Subcutaneous abdominal adipose tissue (tissue), 5 donors: ENCODE measurements at regions not wholly inside any gene's neighbourhood (a gene's known extent, or its start where the extent isn't known, plus 50 kb on each side); places are given as distances from the start of the nearest gene placed in this dataset.

ENCODE experiments used
- H3K27ac ChIP-seq: one replicate; pipeline ENCODE4 v1.7.0; 2013; ENCODE audit warnings: low read depth, mild to moderate bottlenecking, inconsistent platforms, low read length, moderate library complexity
- H3K27me3 ChIP-seq, 5 donors: one replicate each; pipeline ENCODE4 v1.7.0; 2013; ENCODE audit warnings: low read length in 5 of 5, inconsistent platforms in 1 of 5; ENCODE audit not compliant: control insufficient read depth in 5 of 5, insufficient read depth in 4 of 5
- H3K36me3 ChIP-seq, 5 donors: one replicate each; pipeline ENCODE4 v1.7.0; 2013; ENCODE audit warnings: low read length in 5 of 5; ENCODE audit not compliant: control insufficient read depth in 5 of 5, insufficient read depth in 5 of 5
- H3K4me1 ChIP-seq, 5 donors: one replicate each; pipeline ENCODE4 v1.7.0; 2013; ENCODE audit warnings: low read length in 5 of 5, mild to moderate bottlenecking in 3 of 5, moderate library complexity in 1 of 5; ENCODE audit not compliant: control insufficient read depth in 5 of 5, insufficient read depth in 5 of 5
- H3K4me3 ChIP-seq, 5 donors: one replicate each; pipeline ENCODE4 v1.7.0; 2013; ENCODE audit warnings: low read length in 5 of 5, low read depth in 1 of 5
- H3K9ac ChIP-seq, 5 donors: one replicate each; pipeline ENCODE4 v1.7.0; 2013; ENCODE audit warnings: low read length in 5 of 5, mild to moderate bottlenecking in 4 of 5, moderate library complexity in 3 of 5
- H3K9me3 ChIP-seq, 5 donors: one replicate each; pipeline ENCODE4 v1.7.0; 2013; ENCODE audit warnings: low read length in 5 of 5; ENCODE audit not compliant: control insufficient read depth in 5 of 5
- donor health status: healthy.
- donor health status: healthy.
- donor health status: healthy.
- donor health status: healthy.
- donor health status: healthy.

DNA sequence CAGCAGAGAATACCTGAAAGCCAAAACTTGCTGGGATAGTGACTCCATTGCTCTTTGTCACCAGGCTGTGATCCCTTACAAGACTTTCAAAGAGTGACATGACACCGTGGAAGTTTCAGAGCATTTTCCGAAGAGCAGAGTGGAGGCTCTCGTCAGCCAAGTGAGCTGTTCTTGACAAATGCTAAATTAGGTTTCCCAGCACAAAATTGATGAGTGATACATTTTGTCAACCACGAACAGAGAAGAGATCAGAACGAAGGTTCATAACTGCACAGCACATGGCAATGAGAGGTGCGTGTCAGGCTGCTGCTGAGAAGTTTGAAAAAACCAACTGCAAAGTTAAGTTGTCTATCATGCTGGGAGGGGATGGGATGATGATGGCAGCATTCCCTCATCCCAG, 184.4 kb upstream of the C1orf174 start:
- H3K9me3 ChIP-seq = peaks cover 2 to 9% (median 6%) of the 10 kb centered on the region in 5 donors
- peaks cover 0 to 2% (median 0%) of the 10 kb centered on the region in 5 donors for H3K4me1 ChIP-seq
- no peak overlapping the region for H3K4me3 ChIP-seq
- peaks cover 6 to 22% (median 18%) of the 10 kb centered on the region in 5 donors for H3K27me3 ChIP-seq
- no peak overlapping the region for H3K9ac ChIP-seq
- no peak overlapping the region for H3K27ac ChIP-seq
- no peaks in the 10 kb centered on the region for H3K36me3 ChIP-seq

DNA sequence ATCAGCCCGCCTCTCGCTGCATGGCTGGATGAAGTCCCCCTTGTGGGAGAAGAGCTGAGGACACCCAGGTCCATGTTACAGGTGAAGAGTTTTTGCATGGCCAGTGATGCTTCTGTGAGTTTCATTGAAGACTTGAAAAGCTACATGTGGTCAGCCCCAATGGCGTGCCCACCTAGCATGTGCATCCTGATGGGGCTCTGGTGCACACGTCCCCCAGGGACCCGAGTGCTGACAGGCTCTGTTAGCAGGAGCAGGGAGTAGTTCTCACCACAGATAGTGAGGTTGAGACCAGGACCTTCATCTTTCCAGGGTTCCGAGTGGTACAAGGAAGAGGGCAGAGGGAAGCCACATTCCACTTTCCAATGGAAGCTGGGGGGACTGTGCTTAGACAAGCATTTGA, 184.8 kb upstream of the C1orf174 start:
- Histone ChIP-seq H3K9ac (no peak overlapping the region), H3K4me1 (peaks cover 0 to 2% (median 0%) of the 10 kb centered on the region in 5 donors), H3K36me3 (no peaks in the 10 kb centered on the region), H3K27me3 (peaks cover 6 to 22% (median 18%) of the 10 kb centered on the region in 5 donors), H3K27ac (no peak overlapping the region), H3K9me3 (peaks cover 2 to 9% (median 6%) of the 10 kb centered on the region in 5 donors), H3K4me3 (no peak overlapping the region)

DNA sequence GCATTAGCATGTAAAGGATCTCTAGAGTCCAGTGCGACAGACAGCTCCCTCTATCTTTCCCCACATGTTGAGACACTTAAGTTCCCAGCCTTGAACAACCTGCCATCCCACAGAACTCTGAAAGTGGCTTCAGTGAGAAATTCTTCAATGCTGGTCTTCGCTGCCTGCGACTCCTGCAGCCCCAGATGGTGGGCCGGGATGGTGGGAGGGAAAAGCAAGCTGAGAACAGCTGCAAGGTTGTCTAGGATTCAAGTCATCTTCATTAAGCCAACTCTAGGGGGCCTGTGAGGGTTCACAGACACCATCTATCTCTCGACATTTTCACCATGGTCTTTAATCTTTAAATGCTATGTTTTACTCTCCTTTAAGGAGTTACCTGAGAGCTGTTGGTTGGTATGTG, 185.5 kb upstream of the C1orf174 start:
- Histone ChIP-seq H3K9ac (no peak overlapping the region), H3K27me3 (peaks cover 6 to 22% (median 17%) of the 10 kb centered on the region in 5 donors), H3K36me3 (no peaks in the 10 kb centered on the region), H3K4me1 (peaks cover 0 to 2% (median 0%) of the 10 kb centered on the region in 5 donors), H3K4me3 (no peak overlapping the region), H3K9me3 (peaks cover 2 to 12% (median 9%) of the 10 kb centered on the region in 5 donors), H3K27ac (no peak overlapping the region)

DNA sequence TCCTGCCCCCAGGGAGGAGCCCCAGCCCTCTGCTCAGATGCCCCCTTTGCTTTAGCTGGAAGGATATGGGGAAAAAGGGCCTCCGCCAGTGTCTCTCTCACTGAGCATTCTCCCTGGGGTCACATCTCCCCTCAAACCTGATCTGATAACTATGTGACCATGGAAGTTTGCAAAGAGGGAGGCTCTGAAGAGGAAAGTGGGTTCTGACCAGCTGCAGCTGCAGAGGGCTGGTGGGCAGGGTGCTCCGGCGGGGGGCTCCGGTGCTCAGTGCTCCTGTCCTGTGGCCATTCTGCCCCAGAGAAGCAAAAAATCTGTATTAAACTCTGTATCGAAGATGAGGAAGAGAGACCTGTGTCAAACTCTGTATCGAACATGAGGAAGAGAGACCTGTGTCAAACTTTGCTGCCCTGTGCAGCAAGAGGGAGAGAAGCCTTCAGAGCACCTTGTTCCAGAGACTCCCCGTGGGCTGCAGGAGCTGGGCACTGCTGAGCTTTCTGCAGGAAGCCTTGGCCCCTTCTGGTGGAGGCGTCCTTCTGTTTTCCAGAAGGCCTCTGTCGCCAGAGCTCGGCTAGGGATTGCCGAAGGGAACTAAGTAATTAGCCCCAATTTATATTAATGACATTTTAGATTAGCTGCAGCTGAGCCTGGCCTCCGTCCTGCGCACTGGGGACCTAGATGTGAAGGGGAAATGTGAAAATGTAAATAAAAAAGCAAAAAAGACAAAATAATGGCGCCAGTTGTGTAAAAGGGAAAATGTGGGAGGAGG, 186.2 kb upstream of the C1orf174 start:
- H3K9ac ChIP-seq = no peak overlapping the region
- no peak overlapping the region for H3K4me3 ChIP-seq
- H3K27me3 ChIP-seq = peaks cover 6 to 25% (median 16%) of the 10 kb centered on the region in 5 donors
- H3K27ac ChIP-seq = no peak overlapping the region
- H3K36me3 ChIP-seq = no peaks in the 10 kb centered on the region
- H3K4me1 ChIP-seq = peaks cover 0 to 2% (median 0%) of the 10 kb centered on the region in 5 donors
- H3K9me3 ChIP-seq = peaks cover 2 to 17% (median 11%) of the 10 kb centered on the region in 5 donors

DNA sequence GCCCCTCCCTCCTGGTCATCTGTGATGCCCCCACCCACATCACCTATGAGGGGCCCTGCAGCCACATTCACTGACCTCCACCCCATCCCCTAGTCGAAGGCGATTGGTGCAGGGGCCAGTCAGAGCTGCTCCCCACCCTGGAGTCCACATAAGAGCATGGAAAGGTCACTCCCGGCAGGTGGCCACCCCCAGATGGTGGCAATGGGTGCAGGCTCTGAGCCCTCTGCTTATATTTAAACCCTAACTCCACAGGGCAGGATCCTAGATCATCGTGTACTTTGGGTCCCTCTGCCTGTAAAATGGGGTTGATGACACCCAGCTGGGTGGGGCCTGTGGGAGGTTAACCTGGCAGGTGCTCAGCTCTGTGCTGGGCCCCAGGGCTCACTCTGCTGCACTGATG, 186.8 kb upstream of the C1orf174 start:
- Histone ChIP-seq H3K27ac (no peak overlapping the region), H3K9me3 (peaks cover 7 to 23% (median 18%) of the 10 kb centered on the region in 5 donors), H3K36me3 (no peaks in the 10 kb centered on the region), H3K9ac (no peak overlapping the region), H3K4me3 (no peak overlapping the region), H3K27me3 (peaks cover 5 to 18% (median 10%) of the 10 kb centered on the region in 5 donors), H3K4me1 (peaks cover 0 to 2% (median 0%) of the 10 kb centered on the region in 5 donors)

DNA sequence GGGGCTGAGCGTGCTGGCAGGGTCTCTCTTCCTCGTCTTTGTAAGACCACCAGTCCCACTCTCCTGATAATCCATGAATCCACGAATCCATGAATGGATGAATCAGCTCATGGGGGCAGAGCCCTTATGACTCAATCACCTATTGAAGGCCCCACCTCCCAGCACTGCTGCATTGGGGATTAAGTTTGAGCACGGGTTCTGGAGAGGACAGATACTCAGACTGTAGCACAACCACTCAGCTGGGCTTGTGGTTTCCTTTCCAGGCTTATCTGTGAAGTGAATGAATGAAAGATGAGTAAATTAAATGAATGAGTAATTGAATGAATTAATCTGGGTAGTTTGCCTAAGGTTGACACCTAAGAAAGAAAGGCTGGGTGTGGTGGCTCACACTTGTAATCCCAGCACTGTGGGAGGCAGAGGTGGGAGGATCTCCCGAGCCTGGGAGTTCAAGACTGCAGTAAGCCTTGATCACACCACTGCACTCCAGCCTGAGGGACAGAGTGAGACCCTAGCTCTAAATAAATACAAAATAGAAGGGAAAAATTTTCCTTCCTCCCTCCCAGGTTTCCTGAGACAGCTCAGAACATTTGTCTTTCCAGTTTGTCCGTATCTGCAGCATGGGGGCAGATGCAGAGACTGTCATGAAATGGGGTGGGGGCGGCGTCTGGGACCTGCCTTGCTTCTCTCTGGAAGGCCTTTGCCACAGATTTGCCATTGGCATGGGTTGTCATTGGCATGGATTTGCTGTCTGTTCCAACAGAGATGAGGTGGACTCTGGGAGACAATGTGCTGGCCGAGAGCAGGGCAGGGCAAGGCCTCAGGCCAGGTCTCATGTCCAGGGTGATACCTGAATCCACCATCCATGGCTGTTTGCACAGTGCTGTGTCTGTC, 187.7 kb upstream of the C1orf174 start:
- Histone ChIP-seq H3K4me3 (no peak overlapping the region), H3K9ac (no peak overlapping the region), H3K36me3 (no peaks in the 10 kb centered on the region), H3K27ac (no peak overlapping the region), H3K27me3 (peaks cover 0 to 13% (median 5%) of the 10 kb centered on the region in 5 donors), H3K9me3 (peaks cover 7 to 28% (median 20%) of the 10 kb centered on the region in 5 donors), H3K4me1 (peaks cover 0 to 2% (median 0%) of the 10 kb centered on the region in 5 donors)

DNA sequence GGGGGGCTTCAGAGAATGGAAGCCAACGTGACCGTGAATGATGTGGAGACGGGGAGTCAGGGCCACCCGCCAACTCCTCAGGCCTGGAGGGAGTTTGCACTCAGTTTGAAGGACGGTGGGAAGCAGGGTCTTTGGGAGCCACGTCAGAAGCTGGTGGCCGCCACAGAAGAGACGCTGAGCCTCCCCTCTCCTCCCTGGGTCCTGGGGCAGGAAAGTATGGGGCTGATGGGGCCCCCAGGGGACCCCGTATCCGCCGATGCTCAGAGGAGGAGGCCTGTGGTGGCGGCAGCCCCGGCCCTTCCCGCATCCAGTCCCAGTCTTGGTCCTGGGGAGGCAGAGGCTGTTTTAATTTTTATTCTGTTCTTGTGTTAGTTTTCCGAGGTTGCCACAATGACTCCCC, 188.6 kb upstream of the C1orf174 start:
- no peak overlapping the region for H3K9ac ChIP-seq
- no peak overlapping the region for H3K4me3 ChIP-seq
- H3K36me3 ChIP-seq = no peaks in the 10 kb centered on the region
- no peaks in the 10 kb centered on the region for H3K4me1 ChIP-seq
- peaks cover 7 to 28% (median 20%) of the 10 kb centered on the region in 5 donors for H3K9me3 ChIP-seq
- no peak overlapping the region for H3K27ac ChIP-seq
- peaks cover 0 to 15% (median 5%) of the 10 kb centered on the region in 5 donors for H3K27me3 ChIP-seq

DNA sequence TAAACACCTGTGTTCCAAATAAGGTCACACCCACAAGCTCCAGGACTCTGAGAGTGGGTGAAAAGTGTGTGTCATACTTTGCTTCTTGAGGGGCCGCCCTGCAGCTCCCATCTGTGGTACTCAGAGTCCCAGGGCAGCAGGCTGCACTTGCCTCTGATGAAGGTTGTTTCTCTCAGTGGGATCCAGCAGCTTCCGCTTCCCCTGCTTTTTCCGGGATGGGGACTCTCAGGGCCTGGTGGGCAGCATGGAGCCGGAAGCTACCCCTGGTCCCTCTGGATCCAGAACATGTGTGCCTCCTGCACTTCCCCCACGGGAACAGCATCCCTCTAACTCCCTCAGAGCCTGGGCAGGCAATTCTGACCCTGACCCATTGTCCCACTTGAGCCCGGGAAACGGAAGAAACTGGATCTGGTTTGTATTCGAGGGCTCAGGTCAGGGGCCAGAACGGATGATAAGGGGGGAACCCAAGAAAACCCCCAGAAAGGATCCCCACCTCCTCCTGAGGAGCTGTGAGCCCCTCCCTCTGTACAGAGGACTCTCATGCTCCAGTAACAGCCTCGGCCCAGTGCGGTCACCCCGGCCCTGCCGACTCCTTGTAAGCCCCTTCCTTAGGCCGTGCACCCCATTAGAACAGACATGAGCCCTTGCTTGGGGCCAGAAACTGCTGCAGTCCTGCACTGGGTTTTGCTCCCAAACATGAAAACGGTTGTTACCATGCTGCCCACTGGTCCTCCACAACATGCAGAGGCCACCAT, 189.5 kb upstream of the C1orf174 start:
- Histone ChIP-seq H3K4me1 (no peaks in the 10 kb centered on the region), H3K9me3 (peaks cover 7 to 28% (median 20%) of the 10 kb centered on the region in 5 donors), H3K36me3 (no peaks in the 10 kb centered on the region), H3K27me3 (peaks cover 0 to 13% (median 5%) of the 10 kb centered on the region in 5 donors), H3K27ac (no peak overlapping the region), H3K4me3 (no peak overlapping the region), H3K9ac (no peak overlapping the region)

DNA sequence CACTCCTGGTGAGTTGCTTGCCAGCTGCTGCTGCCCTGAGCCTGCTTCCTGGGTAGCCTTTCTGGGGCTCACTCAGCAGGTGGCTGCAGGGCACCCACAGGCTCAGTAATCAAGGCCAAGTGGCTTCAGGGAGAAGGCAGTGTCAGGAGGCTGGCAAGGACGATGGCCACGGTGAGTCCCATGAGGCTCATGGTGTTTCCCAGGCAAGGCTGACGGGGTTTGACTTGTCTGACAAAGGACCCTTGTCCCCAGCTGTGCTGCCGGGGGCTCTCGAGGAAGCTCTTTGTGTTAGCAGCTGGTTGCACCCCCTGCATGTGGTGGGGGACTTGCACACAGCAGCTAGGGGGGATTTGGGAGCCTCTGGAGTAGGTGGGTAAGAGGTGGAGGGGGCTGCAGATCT, 190.5 kb upstream of the C1orf174 start:
- H3K4me3 ChIP-seq = no peak overlapping the region
- H3K36me3 ChIP-seq = no peaks in the 10 kb centered on the region
- no peak overlapping the region for H3K9ac ChIP-seq
- H3K27me3 ChIP-seq = peaks cover 0 to 7% (median 5%) of the 10 kb centered on the region in 5 donors
- H3K9me3 ChIP-seq = peaks cover 7 to 30% (median 20%) of the 10 kb centered on the region in 5 donors
- no peaks in the 10 kb centered on the region for H3K4me1 ChIP-seq
- H3K27ac ChIP-seq = no peak overlapping the region
